Uterus (tissue), 2 donors: ENCODE measurements at regions not wholly inside any gene's neighbourhood (a gene's known extent, or its start where the extent isn't known, plus 50 kb on each side); places are given as distances from the start of the nearest gene placed in this dataset.

Experiments
- CTCF ChIP-seq, 4 experiments: fragments of 200-600 bp in 2 of 4; fragments of 450-650 bp in 2 of 4; sonication (generic) in 2 of 4; IDR thresholded peaks; one replicate each; pipeline ENCODE4 v1.5.1; 2016 to 2019; ENCODE audit warnings: antibody characterized with exemption in 4 of 4, mild to moderate bottlenecking in 2 of 4, moderate library complexity in 1 of 4
- POLR2A ChIP-seq, 2 donors: fragments of 450-650 bp; IDR thresholded peaks; one replicate each; pipeline ENCODE4 v1.6.1; 2016; ENCODE audit warnings: antibody characterized with exemption in 2 of 2, mild to moderate bottlenecking in 1 of 2, moderate library complexity in 1 of 2

- no peak for TF ChIP-seq CTCF (IDR thresholded peaks at IDR 0.05)
- TF ChIP-seq POLR2A (IDR thresholded peaks at IDR 0.05) = no peak
Observed at GRCh38 chr2:19550750-19551149, 192.3 kb upstream of the OSR1 start.
